ENCODE measurements at regions not wholly inside any gene's neighbourhood (a gene's known extent, or its start where the extent isn't known, plus 50 kb on each side); places are given as distances from the start of the nearest gene placed in this dataset.

DNA sequence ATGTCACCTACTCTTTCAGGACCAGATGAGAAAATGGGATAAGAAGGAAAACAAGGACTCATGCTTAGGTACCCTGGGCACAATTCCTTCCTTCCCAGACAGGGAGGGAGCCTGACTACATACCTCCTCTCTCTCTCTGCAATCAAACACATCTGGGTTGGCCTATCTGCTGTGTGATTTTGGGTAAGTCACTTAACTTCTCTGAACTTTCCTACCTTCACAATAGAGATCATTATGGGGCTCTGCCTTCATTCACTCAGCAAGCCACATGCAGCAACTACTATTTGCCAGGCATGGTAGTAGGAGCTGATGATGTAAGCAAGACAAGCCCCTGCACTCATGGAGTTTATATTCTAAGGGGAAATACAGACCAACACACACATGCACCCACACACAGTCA is 251.2 kb downstream of the SHQ1 start (continued):
- no peak for TF ChIP-seq USF2 (IDR thresholded peaks at IDR 0.05)

- Histone ChIP-seq H3K4me3 (no peak overlapping the region), H3K9me3 (no peaks in the 10 kb centered on the region), H3K4me2 (no peak overlapping the region), H3K4me1 (peaks cover 21% of the 10 kb centered on the region), H3K27ac (no peak overlapping the region)
- WGBS (ENCODE audit: missing lambda C conversion rate): 71% methylated on average over 7 of the region's 7 CpGs
- ChIA-PET POLR2A (no interaction called here), CTCF (interaction anchor here (0.9 kb wide), 1 partner anchor 128 kb away, joined by 4 read pairs; no protein-coding TSS in a partner anchor)
- FAIRE-seq: no peak
- ATAC-seq: no peak
- no peak for DNase-seq (ENCODE audit: low read depth in 1 of 2, low spot score in 1 of 2)
- no peak for TF ChIP-seq KDM5A (IDR thresholded peaks at IDR 0.05)
- TF ChIP-seq RNF2 (IDR thresholded peaks at IDR 0.05; ENCODE audit: borderline replicate concordance, low read depth): no peak
- TF ChIP-seq PHF8 (IDR thresholded peaks at IDR 0.05; ENCODE audit: borderline replicate concordance, low read depth): no peak
These were observed 252.2 kb downstream of the SHQ1 start for GRCh38 chr3:72595927-72596610.

DNA sequence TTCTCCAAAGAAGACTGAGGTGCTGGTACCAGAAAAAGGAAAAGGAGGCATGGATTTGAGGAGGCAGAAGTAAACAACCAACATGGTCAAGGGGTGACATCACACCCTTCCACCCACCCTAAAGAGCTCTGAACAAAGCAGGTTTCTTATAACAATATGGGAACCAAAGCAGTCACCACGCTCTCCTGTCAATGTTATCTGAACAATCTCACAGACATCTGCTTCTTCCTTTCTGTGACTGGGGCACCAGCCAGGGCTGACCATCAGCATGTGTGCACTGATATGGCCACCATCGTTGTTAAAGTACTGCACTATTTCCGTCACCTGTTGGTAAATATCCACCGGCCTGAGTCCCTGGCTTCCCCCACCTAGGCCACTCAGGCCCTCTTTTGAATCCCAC is 252.9 kb downstream of the SHQ1 start:
- FAIRE-seq (no peak), DNase-seq (ENCODE audit: low read depth in 1 of 2, low spot score in 1 of 2) (no peak), ATAC-seq (no peak)
- Histone ChIP-seq H3K4me2 (no peak overlapping the region), H3K9me3 (no peaks in the 10 kb centered on the region), H3K4me3 (no peak overlapping the region), H3K27ac (no peak overlapping the region), H3K4me1 (peaks cover 22% of the 10 kb centered on the region)
- ChIA-PET CTCF (no interaction called here), POLR2A (no interaction called here)
- WGBS (ENCODE audit: missing lambda C conversion rate): 84% methylated on average over 4 of the region's 4 CpGs
- TF ChIP-seq, protein P1, sequence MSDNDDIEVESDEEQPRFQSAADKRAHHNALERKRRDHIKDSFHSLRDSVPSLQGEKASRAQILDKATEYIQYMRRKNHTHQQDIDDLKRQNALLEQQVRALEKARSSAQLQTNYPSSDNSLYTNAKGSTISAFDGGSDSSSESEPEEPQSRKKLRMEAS (IDR thresholded peaks at IDR 0.05): no peak
- TF ChIP-seq EHF (CRISPR knock-in tag; IDR thresholded peaks at IDR 0.05): no peak
- TF ChIP-seq, protein P2, sequence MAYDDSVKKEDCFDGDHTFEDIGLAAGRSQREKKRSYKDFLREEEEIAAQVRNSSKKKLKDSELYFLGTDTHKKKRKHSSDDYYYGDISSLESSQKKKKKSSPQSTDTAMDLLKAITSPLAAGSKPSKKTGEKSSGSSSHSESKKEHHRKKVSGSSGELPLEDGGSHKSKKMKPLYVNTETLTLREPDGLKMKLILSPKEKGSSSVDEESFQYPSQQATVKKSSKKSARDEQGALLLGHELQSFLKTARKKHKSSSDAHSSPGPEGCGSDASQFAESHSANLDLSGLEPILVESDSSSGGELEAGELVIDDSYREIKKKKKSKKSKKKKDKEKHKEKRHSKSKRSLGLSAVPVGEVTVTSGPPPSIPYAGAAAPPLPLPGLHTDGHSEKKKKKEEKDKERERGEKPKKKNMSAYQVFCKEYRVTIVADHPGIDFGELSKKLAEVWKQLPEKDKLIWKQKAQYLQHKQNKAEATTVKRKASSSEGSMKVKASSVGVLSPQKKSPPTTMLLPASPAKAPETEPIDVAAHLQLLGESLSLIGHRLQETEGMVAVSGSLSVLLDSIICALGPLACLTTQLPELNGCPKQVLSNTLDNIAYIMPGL (CRISPR knock-in tag; IDR thresholded peaks at IDR 0.05; ENCODE audit: borderline replicate concordance): no peak
- no peak for TF ChIP-seq MYC (IDR thresholded peaks at IDR 0.05; ENCODE audit: borderline replicate concordance, low read length)
- no peak for TF ChIP-seq HES2 (IDR thresholded peaks at IDR 0.05)
- TF ChIP-seq, protein P3, sequence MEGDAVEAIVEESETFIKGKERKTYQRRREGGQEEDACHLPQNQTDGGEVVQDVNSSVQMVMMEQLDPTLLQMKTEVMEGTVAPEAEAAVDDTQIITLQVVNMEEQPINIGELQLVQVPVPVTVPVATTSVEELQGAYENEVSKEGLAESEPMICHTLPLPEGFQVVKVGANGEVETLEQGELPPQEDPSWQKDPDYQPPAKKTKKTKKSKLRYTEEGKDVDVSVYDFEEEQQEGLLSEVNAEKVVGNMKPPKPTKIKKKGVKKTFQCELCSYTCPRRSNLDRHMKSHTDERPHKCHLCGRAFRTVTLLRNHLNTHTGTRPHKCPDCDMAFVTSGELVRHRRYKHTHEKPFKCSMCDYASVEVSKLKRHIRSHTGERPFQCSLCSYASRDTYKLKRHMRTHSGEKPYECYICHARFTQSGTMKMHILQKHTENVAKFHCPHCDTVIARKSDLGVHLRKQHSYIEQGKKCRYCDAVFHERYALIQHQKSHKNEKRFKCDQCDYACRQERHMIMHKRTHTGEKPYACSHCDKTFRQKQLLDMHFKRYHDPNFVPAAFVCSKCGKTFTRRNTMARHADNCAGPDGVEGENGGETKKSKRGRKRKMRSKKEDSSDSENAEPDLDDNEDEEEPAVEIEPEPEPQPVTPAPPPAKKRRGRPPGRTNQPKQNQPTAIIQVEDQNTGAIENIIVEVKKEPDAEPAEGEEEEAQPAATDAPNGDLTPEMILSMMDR (IDR thresholded peaks at IDR 0.05): no peak
- TF ChIP-seq SREBF2 (IDR thresholded peaks at IDR 0.05): no peak
- TF ChIP-seq CHD2 (IDR thresholded peaks at IDR 0.05; ENCODE audit: low read length, partially characterized antibody): no peak
- no peak for TF ChIP-seq RAD21 (conservative IDR thresholded peaks at IDR 0.05 in 1 of 2, IDR thresholded peaks at IDR 0.05 in 1 of 2)
- TF ChIP-seq EP300 (IDR thresholded peaks at IDR 0.05): no peak
- no peak for TF ChIP-seq NPAS2 (CRISPR knock-in tag; IDR thresholded peaks at IDR 0.05; ENCODE audit: borderline replicate concordance)
- TF ChIP-seq PHF8 (IDR thresholded peaks at IDR 0.05; ENCODE audit: borderline replicate concordance, low read depth): no peak
- TF ChIP-seq ZNF302 (CRISPR knock-in tag; IDR thresholded peaks at IDR 0.05): no peak
- no peak for TF ChIP-seq TP53 (CRISPR knock-in tag; IDR thresholded peaks at IDR 0.05)
- no peak for TF ChIP-seq NFE2L2 (conservative IDR thresholded peaks at IDR 0.05; ENCODE audit: low read length)
- no peak for TF ChIP-seq ZC3H11A (IDR thresholded peaks at IDR 0.05)
- no peak for TF ChIP-seq POLR2AphosphoS2 (conservative IDR thresholded peaks at IDR 0.05; ENCODE audit: low read length)
- no peak for TF ChIP-seq FOSB (CRISPR knock-in tag; IDR thresholded peaks at IDR 0.05)
- TF ChIP-seq GATA3 (IDR thresholded peaks at IDR 0.05; ENCODE audit: borderline replicate concordance): no peak
